ENCODE measurements at regions not wholly inside any gene's neighbourhood (a gene's known extent, or its start where the extent isn't known, plus 50 kb on each side); places are given as distances from the start of the nearest gene placed in this dataset.

DNA sequence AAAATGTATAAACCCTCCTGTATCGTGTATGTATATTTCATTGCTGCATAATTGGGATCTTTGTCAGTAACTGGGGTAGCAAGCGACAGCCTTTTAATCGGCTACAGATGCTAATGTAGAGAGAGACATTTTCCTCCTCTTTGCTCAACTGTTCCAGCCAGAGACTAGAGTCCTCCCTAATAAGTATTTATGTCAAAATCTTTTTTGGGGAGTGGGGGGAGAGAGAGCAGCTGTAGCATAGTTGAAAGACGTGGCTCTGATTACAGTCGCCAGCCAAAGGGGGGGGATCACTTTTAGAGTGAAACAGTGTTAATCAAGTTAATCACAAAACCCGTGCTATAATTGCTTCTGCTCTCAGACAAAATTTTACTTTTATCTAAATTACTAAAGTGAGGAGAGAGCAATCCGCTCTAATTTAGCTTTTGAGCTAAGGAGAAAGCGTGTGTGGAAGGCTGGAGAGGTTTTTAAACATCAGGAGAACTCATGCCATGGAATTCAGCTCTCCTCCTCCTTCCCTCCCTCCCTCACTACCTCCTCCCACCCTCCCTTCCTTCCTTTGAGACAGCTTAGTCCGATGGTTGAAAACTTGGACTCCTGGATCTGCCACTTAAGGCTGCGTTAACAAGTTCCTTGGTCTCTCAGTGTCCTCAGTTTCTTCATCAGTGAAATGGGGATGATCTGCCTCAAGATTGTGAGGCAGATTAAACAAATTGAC is 87.3 kb upstream of the ZNF618 start:
- no peak for DNase-seq

DNA sequence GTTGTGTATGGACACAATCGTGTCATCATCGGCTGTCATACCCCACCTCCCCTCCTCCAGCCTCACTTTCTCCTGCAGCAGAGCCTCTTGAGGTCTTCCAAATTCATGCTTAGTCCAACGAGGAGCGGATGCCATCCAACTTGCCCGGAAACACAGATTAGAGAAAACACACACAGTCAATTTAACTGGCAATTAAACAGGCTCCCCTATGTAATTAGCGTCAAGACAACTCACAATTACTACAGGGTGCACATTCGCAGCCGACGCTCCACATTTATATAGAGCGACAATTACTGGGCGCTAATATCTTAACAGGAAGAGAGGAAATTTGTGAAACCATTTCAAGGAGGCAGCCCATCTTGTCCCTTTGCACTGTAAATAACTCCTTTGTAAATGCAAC is 86.0 kb upstream of the ZNF618 start:
- no peak for DNase-seq

DNA sequence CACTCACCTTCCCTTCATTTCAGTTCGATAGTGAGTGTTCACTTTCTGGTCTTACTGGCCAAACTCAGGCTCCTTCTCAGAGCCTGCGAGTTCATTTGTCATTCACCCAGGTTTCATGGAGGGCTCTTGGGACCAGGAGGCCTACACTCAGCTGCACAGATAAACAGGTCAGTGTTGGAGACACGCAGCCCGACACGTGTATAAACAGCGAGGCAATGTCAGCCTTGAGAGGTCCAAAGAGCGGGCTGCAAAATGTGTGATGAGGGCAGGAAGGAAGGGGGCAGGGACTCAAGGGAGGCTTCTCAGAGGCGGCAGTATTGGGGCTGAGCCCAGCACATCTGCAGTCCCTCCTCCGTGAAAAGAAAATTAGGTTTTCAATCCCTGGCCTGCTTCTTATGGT is 82.6 kb upstream of the ZNF618 start:
- DNase-seq: no peak

GRCh38 chr9:113794721-113795120 is 81.4 kb upstream of the ZNF618 start:
- DNase-seq: no peak

DNA sequence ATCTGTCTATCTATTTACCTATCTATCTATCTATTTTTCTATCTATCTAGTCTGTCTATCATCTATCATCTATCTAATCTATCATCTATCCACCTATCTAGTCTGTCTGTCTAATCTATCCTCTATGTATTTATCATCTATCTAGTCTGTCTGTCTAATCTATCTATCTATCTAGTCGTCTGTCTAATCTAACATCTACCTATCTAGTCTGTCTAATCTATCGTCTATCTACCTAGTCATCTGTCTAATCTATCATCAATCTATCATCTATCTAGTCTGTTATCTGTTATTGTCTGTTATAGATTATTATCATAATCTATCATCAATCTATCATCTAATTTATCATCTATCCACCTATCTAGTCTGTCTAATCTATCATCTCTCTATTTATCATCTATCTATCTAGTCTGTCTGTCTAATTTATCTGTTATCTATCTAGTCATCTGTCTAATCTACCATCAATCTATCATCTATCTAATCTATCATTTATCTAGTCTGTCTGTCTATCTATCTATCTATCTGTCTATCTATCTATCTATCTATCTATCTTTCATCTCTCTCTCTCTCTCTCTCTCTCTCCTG is 80.2 kb upstream of the ZNF618 start:
- DNase-seq: no peak

- DNase-seq: no peak
Observed at GRCh38 chr9:113796646-113797426, 79.3 kb upstream of the ZNF618 start.

DNA sequence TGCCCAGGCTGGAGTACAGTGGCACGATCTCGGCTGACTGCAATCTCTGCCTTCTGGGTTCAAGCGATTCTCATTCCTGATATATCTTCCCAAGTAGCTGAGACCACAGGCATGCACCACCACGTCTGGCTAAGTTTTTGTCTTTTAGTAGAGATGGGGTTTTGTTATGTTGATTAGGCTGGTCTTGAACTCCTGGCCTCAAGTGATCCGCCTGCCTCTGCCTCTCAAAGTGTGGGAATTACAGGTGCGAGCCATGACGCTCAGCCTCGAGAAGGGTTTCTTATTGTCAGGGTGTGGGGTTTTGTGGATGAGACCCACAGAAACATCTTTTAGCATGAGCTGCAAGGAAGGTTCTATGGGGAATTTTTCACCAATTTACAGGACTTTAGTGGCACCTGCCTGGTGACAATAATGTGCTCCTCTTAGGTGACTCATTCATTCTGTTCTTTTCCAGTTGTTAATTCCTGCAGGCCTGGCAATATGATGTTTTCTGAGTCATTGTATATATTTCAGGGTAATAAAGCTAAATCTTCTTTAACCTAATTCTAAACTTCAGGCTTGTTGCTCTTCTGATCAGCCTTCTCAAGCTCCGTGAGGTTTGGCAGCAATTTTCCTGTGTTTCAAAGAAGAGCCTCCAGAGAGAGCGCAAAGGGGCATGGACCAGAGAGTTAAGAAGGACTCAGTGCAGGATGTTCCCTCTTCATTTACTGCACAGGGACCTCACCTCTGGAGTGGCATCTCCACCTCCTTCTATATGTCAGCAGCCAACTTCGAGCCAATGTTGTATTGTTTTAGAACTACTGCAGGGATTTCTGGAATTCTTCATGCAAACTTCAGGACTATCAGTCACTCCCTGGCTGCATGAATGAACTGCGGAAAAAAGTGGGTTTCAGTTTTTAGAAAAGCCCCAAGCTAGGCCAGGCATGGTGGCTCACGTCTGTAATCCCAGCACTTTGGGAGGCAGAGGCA is 77.8 kb upstream of the ZNF618 start:
- no peak for DNase-seq

DNA sequence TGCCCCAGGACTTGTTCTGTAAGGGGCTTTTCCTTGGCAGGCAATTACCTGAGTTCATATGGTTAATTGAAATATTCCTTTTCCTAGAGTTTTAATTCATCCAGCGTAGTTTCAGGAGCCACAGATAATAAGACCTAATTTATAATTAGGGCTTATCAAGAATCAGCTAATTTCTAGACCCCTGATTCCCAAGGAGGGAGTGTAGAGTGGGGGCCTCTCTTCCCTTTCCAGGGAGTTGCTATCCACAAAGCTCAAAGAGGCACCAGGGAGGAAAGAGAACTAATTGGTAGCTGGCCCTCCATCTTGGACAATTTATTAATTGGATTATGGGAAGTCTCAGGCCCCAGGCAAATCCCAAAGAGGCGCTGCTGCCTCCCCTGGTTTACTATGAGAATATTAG is 75.8 kb upstream of the ZNF618 start:
- DNase-seq: no peak

DNA sequence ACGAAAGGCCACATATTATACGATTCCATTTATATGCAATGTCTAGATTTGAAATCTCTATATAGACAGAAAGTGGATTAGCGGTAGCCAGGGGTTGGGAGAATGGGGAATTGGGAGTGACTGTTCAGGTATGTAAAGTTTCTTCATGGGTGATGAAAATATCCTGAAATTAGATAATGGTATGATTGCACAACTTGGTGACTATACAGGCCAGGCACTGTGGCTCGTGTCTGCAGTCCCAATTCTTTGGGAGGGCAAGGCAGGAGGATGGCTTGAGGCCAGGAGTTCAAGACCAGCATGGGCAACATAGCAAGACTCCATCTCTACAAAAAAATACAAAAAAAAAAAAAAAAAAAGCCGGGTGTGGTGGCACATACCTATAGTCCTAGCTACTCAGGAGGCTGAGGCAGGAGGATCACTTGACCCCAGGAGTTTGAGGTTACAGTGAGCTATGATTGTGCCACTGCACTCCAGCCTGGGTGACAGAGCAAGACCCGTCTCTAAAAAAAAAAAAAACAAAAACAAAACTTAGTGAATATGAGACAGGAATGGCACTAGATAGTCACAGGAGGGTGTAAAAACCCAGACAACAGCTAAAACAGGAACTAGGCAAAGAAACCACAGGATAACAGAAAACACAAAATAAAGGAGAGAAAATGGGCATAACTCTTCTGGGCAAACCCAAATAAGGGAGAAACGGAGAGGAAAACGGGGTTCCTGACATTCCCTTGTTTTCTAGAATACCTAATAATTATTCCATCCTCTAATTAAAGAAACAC is 72.1 kb upstream of the ZNF618 start:
- DNase-seq: no peak

DNA sequence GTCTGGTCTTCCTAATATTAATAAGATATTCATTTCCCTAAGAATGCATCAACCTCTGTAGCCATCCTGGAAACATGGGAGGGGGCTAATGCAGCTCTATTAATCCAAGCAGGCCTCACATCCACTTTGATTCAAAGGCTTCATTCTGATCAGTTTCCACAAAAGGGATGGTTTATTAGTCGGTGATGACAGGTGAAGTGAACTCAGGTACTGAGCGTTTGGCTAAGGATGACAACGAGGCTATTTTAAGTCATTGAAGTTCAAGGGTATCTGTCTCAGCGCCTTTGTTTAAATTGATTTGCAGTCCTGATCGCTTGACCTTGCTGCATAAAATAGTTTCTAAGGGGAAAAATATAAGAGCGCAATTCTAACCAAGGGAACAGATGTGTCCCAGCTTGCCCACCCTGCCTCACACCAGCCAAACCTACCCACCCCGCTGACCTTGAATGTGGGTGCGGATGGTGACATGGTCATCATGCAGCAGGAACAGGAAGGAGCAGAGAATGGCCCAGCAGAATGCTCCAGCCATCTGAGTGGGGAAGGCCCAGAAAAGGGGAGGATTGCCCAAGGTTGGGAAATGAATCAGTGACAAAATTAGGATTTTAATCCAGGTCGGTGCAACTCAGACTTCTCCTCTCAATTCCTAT is 70.5 kb upstream of the ZNF618 start:
- no peak for DNase-seq

DNA sequence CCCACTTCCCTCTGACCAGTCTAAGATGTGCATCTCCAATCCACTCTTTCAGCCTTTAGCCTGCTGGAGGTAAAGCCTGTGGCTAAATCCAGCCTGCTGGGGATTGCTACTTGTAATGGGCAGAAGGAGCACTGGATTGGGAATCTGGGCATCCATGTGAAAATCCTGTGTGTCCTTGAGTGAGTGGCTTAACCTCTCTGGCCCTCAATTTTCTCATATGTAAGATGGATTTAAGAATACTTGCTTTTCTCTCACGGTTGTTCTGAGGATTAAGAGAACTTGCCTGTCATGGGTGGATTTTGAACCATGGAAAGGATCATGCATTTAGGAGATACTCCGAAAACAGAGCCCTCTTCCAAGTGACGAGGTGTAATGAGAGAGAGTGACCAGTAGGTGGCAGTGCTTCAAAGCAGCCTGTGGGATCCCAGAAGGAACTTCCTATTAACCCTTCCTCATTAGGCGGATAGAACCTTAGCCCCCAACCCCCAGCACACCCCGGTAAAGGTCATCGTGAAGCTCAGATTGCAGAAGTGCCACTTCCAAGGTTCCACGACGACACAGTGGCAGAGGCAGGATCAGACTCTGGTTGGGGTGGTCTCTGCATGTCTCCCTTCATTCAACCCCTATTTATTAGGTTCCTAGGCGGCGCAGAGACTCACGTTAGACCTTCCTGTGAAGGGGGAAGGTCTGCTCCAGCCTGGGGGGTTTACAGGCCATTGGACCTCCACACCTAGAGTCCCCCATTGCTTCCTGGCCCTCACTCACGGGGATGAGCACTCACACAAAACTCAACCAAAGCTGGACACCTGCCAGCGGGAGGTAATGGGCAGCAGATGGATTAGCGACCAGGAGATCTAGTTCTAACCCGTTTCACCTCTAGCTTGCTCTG is 68.7 kb upstream of the ZNF618 start:
- DNase-seq: no peak

DNA sequence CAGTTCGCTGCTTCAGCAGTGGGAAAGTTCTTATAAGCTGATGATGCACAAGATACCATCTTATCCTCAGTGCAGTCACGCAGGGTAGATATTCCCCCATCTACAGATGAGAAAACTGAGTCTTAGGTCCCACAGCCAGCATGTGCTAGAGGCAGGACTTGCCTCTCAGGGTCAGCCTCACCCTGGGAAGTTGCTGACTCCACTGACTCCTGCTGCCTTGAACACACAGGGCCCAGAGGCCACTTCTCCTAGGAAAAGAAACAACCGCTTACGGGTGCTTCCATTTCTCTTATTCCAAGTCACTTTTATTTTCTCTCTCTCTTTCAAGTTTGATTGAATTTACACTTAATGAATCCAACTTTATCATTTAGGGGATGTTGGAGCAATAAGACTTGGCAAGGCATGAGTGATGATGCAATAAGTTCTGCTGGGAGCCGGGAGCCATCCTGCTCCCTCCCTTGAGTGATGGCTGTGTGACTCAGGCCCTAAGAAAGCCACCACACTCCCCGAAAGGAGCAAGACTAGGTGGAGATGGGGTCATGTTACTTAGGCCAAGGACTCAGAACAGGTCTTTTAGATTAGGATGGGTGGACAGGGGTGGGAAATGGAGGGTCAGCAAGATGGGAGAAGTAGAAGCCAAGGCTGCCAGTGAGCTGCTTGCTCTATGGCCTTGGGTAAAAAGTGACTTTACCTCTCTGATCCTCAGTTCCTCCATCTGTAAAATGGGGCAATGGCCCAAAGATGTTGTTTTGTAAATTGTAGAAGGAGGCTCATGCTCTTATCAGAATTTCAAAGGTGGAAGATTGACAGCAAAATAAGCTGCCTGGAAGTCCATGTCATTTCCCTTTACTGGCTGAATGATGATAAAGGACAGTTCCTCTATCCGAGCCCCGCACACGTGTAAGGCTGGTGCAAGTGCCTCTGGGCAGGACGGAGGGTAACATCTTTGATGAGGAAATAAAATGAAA is 67.4 kb upstream of the ZNF618 start:
- DNase-seq: no peak

DNA sequence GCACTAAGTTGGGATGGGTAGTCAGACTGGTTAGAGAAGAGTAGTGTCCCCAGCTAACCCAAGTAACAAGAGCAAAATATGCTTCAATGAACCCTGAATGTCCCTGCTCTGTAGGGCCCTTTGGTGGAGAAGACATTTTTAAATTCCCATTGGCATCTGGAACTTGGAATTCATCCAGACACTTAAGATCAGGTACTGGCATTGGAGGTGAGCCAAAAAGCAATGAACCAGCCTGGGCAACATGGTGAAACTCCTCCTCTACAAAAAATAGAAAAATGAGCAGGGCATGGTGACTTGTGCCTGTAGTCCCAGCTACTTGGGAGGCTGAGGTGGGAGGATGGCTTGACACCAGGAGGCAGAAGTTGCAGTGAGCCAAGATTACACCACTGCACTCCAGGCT is 58.9 kb upstream of the ZNF618 start:
- no peak for DNase-seq

DNA sequence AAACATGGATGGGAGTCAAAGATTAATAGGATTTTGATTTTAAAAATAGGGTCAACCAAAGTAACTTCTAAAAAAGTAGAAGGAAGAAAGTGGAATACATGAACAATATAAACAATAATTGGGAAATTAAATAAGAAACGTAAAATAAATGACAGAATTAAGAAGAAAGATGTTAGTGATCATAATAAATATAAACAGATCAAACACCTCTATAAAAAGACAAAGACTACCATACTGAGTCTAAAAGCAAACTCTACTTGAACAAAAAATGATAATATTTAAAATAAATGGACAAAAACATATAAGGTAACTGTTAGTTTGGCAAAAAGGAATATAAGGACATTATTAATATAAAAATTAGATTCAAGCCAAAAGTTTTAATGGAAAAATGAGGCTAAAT is 57.7 kb upstream of the ZNF618 start:
- no peak for DNase-seq

DNA sequence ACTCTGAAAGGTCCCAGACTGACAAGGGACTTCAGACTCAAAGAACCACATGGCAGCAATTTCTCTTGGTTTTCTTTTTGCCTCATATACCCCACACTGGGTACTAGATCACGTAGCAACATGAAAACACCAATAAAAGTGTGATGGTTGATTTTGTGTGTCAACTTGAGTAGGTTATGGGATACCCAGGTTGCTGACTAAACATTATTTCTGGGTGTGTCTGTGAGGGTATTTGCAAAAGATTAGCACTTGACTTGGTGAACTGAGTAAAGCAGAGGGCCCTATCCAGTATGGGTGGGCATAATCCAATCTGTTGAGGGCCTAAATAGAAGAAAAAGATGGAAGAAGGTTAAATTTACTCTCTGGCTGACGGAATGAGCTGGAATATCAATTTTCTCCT is 53.8 kb upstream of the ZNF618 start:
- DNase-seq: no peak

- DNase-seq: no peak
Observed at GRCh38 chr9:113823421-113823820, 52.7 kb upstream of the ZNF618 start.

Measured in NCI-H510A (cell line).